Adrenal gland (tissue), 5 donors: ENCODE measurements at regions not wholly inside any gene's neighbourhood (a gene's known extent, or its start where the extent isn't known, plus 50 kb on each side); places are given as distances from the start of the nearest gene placed in this dataset.

Experiments used
- POLR2A ChIP-seq, 2 donors: fragments of 450-650 bp; IDR thresholded peaks; one replicate each; pipeline ENCODE4 v1.6.1; 2017; ENCODE audit warnings: antibody characterized with exemption in 2 of 2, mild to moderate bottlenecking in 2 of 2, moderate library complexity in 1 of 2
- TF ChIP-seq, protein P1 (sequence below), 6 experiments: fragments of 450-650 bp in 4 of 6; fragments of 200-600 bp in 2 of 6; sonication (generic) in 1 of 6; IDR thresholded peaks; 1 replicate in 5 of 6; 2 replicates in 1 of 6; pipeline versions ENCODE4 v1.5.1 to v1.8.0; 2016 to 2021; ENCODE audit warnings: antibody characterized with exemption in 6 of 6, mild to moderate bottlenecking in 2 of 6, moderate library complexity in 1 of 6
- donor health status: DM: no; HTN: no; CAD: no.

GRCh38 chr7:109964780-109965179, 1126.1 kb upstream of the LRRN3 start:
- no peak for TF ChIP-seq POLR2A (IDR thresholded peaks at IDR 0.05)
- TF ChIP-seq, protein P1, sequence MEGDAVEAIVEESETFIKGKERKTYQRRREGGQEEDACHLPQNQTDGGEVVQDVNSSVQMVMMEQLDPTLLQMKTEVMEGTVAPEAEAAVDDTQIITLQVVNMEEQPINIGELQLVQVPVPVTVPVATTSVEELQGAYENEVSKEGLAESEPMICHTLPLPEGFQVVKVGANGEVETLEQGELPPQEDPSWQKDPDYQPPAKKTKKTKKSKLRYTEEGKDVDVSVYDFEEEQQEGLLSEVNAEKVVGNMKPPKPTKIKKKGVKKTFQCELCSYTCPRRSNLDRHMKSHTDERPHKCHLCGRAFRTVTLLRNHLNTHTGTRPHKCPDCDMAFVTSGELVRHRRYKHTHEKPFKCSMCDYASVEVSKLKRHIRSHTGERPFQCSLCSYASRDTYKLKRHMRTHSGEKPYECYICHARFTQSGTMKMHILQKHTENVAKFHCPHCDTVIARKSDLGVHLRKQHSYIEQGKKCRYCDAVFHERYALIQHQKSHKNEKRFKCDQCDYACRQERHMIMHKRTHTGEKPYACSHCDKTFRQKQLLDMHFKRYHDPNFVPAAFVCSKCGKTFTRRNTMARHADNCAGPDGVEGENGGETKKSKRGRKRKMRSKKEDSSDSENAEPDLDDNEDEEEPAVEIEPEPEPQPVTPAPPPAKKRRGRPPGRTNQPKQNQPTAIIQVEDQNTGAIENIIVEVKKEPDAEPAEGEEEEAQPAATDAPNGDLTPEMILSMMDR (IDR thresholded peaks at IDR 0.05): no peak
